Naive B cell (primary cell): ENCODE measurements at regions not wholly inside any gene's neighbourhood (a gene's known extent, or its start where the extent isn't known, plus 50 kb on each side); places are given as distances from the start of the nearest gene placed in this dataset.
"Not testable (repeated sequence)": the region's sequence is repeated elsewhere in the genome, so short reads cannot be mapped to it uniquely, and the experiment has no call there.

ENCODE experiments used
- ATAC-seq, 2 donors: fragments of 150-1000 bp; cut with Tn5 transposase; 2 replicates each; pipeline ENCODE4 v1.10.0; 2021; ENCODE audit warnings: low read depth in 2 of 2, mild to moderate bottlenecking in 2 of 2, moderate library complexity in 2 of 2
- DNase-seq: peaks from one replicate; pipeline ENCODE4 v3.0.0; 2022
- H3K27ac Mint-ChIP-seq, 6 donors: one replicate each; pipeline ENCODE4 v1.8.0; 2020 to 2022; ENCODE audit warnings: mild to moderate bottlenecking in 6 of 6, mixed read lengths in 6 of 6, moderate library complexity in 5 of 6, inconsistent platforms in 2 of 6
- H3K27me3 Mint-ChIP-seq, 3 donors: one replicate each; pipeline ENCODE4 v1.8.0; 2021 to 2022; ENCODE audit warnings: mixed read lengths in 3 of 3, mild to moderate bottlenecking in 1 of 3
- H3K36me3 Mint-ChIP-seq, 2 donors: one replicate each; pipeline ENCODE4 v1.8.0; 2020 to 2022; ENCODE audit warnings: mixed read lengths in 2 of 2, inconsistent platforms in 1 of 2, mild to moderate bottlenecking in 1 of 2
- H3K4me1 Mint-ChIP-seq, 3 donors: one replicate each; pipeline ENCODE4 v1.8.0; 2020 to 2022; ENCODE audit warnings: mixed read lengths in 3 of 3, inconsistent platforms in 1 of 3, mild to moderate bottlenecking in 1 of 3, moderate library complexity in 1 of 3
- H3K4me3 Mint-ChIP-seq, 8 donors: one replicate each; pipeline ENCODE4 v1.8.0; 2020 to 2022; ENCODE audit warnings: mild to moderate bottlenecking in 8 of 8, mixed read lengths in 8 of 8, moderate library complexity in 8 of 8, inconsistent platforms in 2 of 8
- H3K9me3 Mint-ChIP-seq, 7 donors: one replicate each; pipeline ENCODE4 v1.8.0; 2020 to 2022; ENCODE audit warnings: mixed read lengths in 7 of 7, mild to moderate bottlenecking in 5 of 7, inconsistent platforms in 2 of 7, moderate library complexity in 1 of 7

- H3K36me3 Mint-ChIP-seq: no peaks in the 10 kb centered on the region
- ATAC-seq (no peak), DNase-seq (no peak)
- H3K27me3 Mint-ChIP-seq: no peaks in the 10 kb centered on the region
- H3K4me3 Mint-ChIP-seq: no peak overlapping the region
- H3K27ac Mint-ChIP-seq: no peak overlapping the region
- H3K4me1 Mint-ChIP-seq: no peaks in the 10 kb centered on the region
- peaks cover 0 to 4% (median 0%) of the 10 kb centered on the region in 7 donors for H3K9me3 Mint-ChIP-seq
These were observed 715.3 kb upstream of the MIR17HG start for GRCh38 chr13:90632184-90632583.

- no peaks in the 10 kb centered on the region for H3K27me3 Mint-ChIP-seq
- no peak for ATAC-seq
- peaks cover 0 to 4% (median 0%) of the 10 kb centered on the region in 7 donors for H3K9me3 Mint-ChIP-seq
- H3K27ac Mint-ChIP-seq: no peak overlapping the region
- H3K36me3 Mint-ChIP-seq: no peaks in the 10 kb centered on the region
- no peak overlapping the region for H3K4me3 Mint-ChIP-seq
- no peak for DNase-seq
- no peaks in the 10 kb centered on the region for H3K4me1 Mint-ChIP-seq
These were observed 713.6 kb upstream of the MIR17HG start for GRCh38 chr13:90633849-90634248.

- no peak for DNase-seq
- no peaks in the 10 kb centered on the region for H3K36me3 Mint-ChIP-seq
- no peak overlapping the region for H3K27ac Mint-ChIP-seq
- H3K4me3 Mint-ChIP-seq: no peak overlapping the region
- H3K27me3 Mint-ChIP-seq: no peaks in the 10 kb centered on the region
- H3K9me3 Mint-ChIP-seq: peaks cover 3 to 24% (median 7%) of the 10 kb centered on the region in 7 donors
- no peak for ATAC-seq
- no peaks in the 10 kb centered on the region for H3K4me1 Mint-ChIP-seq
These were observed 706.5 kb upstream of the MIR17HG start for GRCh38 chr13:90640976-90641375.

- Mint-ChIP-seq H3K4me3 (no peak overlapping the region), H3K9me3 (peaks cover 3 to 24% (median 9%) of the 10 kb centered on the region in 7 donors), H3K27me3 (no peaks in the 10 kb centered on the region), H3K36me3 (no peaks in the 10 kb centered on the region), H3K27ac (no peak overlapping the region), H3K4me1 (no peaks in the 10 kb centered on the region)
- DNase-seq (no peak), ATAC-seq (no peak)
These were observed 705.6 kb upstream of the MIR17HG start for GRCh38 chr13:90641884-90642283.

- Mint-ChIP-seq H3K4me1 (no peaks in the 10 kb centered on the region), H3K27ac (no peak overlapping the region), H3K4me3 (no peak overlapping the region), H3K27me3 (no peaks in the 10 kb centered on the region), H3K9me3 (peaks cover 3 to 19% (median 7%) of the 10 kb centered on the region in 7 donors), H3K36me3 (no peaks in the 10 kb centered on the region)
- ATAC-seq (no peak), DNase-seq (no peak)
These were observed 701.9 kb upstream of the MIR17HG start for GRCh38 chr13:90645582-90645981.

GRCh38 chr13:90648497-90648896 is 699.0 kb upstream of the MIR17HG start:
- no peak overlapping the region for H3K4me3 Mint-ChIP-seq
- H3K27ac Mint-ChIP-seq: no peak overlapping the region
- H3K4me1 Mint-ChIP-seq: no peaks in the 10 kb centered on the region
- peaks cover 6 to 33% (median 10%) of the 10 kb centered on the region in 7 donors for H3K9me3 Mint-ChIP-seq
- no peak for DNase-seq
- H3K36me3 Mint-ChIP-seq: no peaks in the 10 kb centered on the region
- ATAC-seq: no peak
- H3K27me3 Mint-ChIP-seq: no peaks in the 10 kb centered on the region

GRCh38 chr13:90652036-90652435 is 695.5 kb upstream of the MIR17HG start:
- ATAC-seq (no peak), DNase-seq (no peak)
- Mint-ChIP-seq H3K4me3 (no peak overlapping the region), H3K9me3 (peaks cover 0 to 19% (median 10%) of the 10 kb centered on the region in 7 donors), H3K27ac (no peak overlapping the region), H3K36me3 (no peaks in the 10 kb centered on the region), H3K27me3 (no peaks in the 10 kb centered on the region), H3K4me1 (no peaks in the 10 kb centered on the region)

GRCh38 chr13:90654970-90655369 is 692.5 kb upstream of the MIR17HG start:
- Mint-ChIP-seq H3K4me1 (no peaks in the 10 kb centered on the region), H3K27ac (no peak overlapping the region), H3K27me3 (no peaks in the 10 kb centered on the region), H3K36me3 (no peaks in the 10 kb centered on the region), H3K4me3 (no peak overlapping the region), H3K9me3 (peaks cover 2 to 18% (median 15%) of the 10 kb centered on the region in 7 donors)
- DNase-seq (no peak), ATAC-seq (no peak)

GRCh38 chr13:90664200-90664599 is 683.3 kb upstream of the MIR17HG start:
- not testable (repeated sequence) for H3K4me3 Mint-ChIP-seq, H3K27me3 Mint-ChIP-seq, H3K4me1 Mint-ChIP-seq, ATAC-seq, H3K27ac Mint-ChIP-seq, DNase-seq, H3K36me3 Mint-ChIP-seq
- H3K9me3 Mint-ChIP-seq: peaks cover 4 to 11% (median 6%) of the 10 kb centered on the region in 7 donors

GRCh38 chr13:90673746-90674145 is 673.7 kb upstream of the MIR17HG start:
- no peak overlapping the region for H3K27ac Mint-ChIP-seq
- peaks cover 0 to 2% (median 0%) of the 10 kb centered on the region in 7 donors for H3K9me3 Mint-ChIP-seq
- no peak for ATAC-seq
- H3K36me3 Mint-ChIP-seq: no peaks in the 10 kb centered on the region
- H3K27me3 Mint-ChIP-seq: no peaks in the 10 kb centered on the region
- no peak overlapping the region for H3K4me3 Mint-ChIP-seq
- no peak for DNase-seq
- H3K4me1 Mint-ChIP-seq: no peaks in the 10 kb centered on the region

- H3K36me3 Mint-ChIP-seq: no peaks in the 10 kb centered on the region
- no peaks in the 10 kb centered on the region for H3K27me3 Mint-ChIP-seq
- H3K9me3 Mint-ChIP-seq: peaks cover 0 to 2% (median 0%) of the 10 kb centered on the region in 7 donors
- no peak overlapping the region for H3K27ac Mint-ChIP-seq
- no peaks in the 10 kb centered on the region for H3K4me1 Mint-ChIP-seq
- H3K4me3 Mint-ChIP-seq: no peak overlapping the region
- no peak for ATAC-seq
- DNase-seq: no peak
These were observed 672.4 kb upstream of the MIR17HG start for GRCh38 chr13:90675129-90675528.

GRCh38 chr13:90680826-90681225 is 666.7 kb upstream of the MIR17HG start:
- ATAC-seq (no peak), DNase-seq (no peak)
- H3K27me3 Mint-ChIP-seq: no peaks in the 10 kb centered on the region
- H3K4me3 Mint-ChIP-seq: no peak overlapping the region
- H3K36me3 Mint-ChIP-seq: no peaks in the 10 kb centered on the region
- no peaks in the 10 kb centered on the region for H3K4me1 Mint-ChIP-seq
- no peak overlapping the region for H3K27ac Mint-ChIP-seq
- peaks cover 0 to 5% (median 4%) of the 10 kb centered on the region in 7 donors for H3K9me3 Mint-ChIP-seq

- H3K4me3 Mint-ChIP-seq: no peak overlapping the region
- no peak for DNase-seq
- H3K9me3 Mint-ChIP-seq: peaks cover 0 to 6% (median 4%) of the 10 kb centered on the region in 7 donors
- no peaks in the 10 kb centered on the region for H3K36me3 Mint-ChIP-seq
- no peak overlapping the region for H3K27ac Mint-ChIP-seq
- H3K27me3 Mint-ChIP-seq: no peaks in the 10 kb centered on the region
- ATAC-seq: no peak
- no peaks in the 10 kb centered on the region for H3K4me1 Mint-ChIP-seq
These were observed 663.8 kb upstream of the MIR17HG start for GRCh38 chr13:90683711-90684131.

GRCh38 chr13:90686442-90686841 is 661.0 kb upstream of the MIR17HG start:
- H3K36me3 Mint-ChIP-seq: no peaks in the 10 kb centered on the region
- DNase-seq (no peak), ATAC-seq (no peak)
- peaks cover 0 to 4% (median 0%) of the 10 kb centered on the region in 7 donors for H3K9me3 Mint-ChIP-seq
- no peaks in the 10 kb centered on the region for H3K4me1 Mint-ChIP-seq
- no peak overlapping the region for H3K27ac Mint-ChIP-seq
- no peak overlapping the region for H3K4me3 Mint-ChIP-seq
- no peaks in the 10 kb centered on the region for H3K27me3 Mint-ChIP-seq

GRCh38 chr13:90689111-90689510 is 658.4 kb upstream of the MIR17HG start:
- Mint-ChIP-seq H3K36me3 (no peaks in the 10 kb centered on the region), H3K27ac (no peak overlapping the region), H3K27me3 (no peaks in the 10 kb centered on the region), H3K4me3 (no peak overlapping the region), H3K9me3 (peaks cover 0 to 3% (median 0%) of the 10 kb centered on the region in 7 donors), H3K4me1 (no peaks in the 10 kb centered on the region)
- DNase-seq: no peak
- no peak for ATAC-seq
